Brain microvascular endothelial cell (primary cell): ENCODE measurements at regions not wholly inside any gene's neighbourhood (a gene's known extent, or its start where the extent isn't known, plus 50 kb on each side); places are given as distances from the start of the nearest gene placed in this dataset.

ENCODE experiments used
- DNase-seq: peaks from one replicate; pipeline ENCODE4 v3.0.0-alpha.2; 2020
- H3K27ac ChIP-seq: fragments of 250-450 bp; sonication (Bioruptor Pico); 2 replicates; pipeline ENCODE4 v1.5.1; 2020; ENCODE audit warnings: mild to moderate bottlenecking, moderate library complexity
- H3K27me3 ChIP-seq: fragments of 250-450 bp; sonication (Bioruptor Pico); replicated peaks from 2 replicates; pipeline ENCODE4 v1.5.1; 2020; ENCODE audit warnings: mild to moderate bottlenecking
- H3K36me3 ChIP-seq: fragments of 250-450 bp; sonication (Bioruptor Pico); replicated peaks from 2 replicates; pipeline ENCODE4 v1.5.1; 2020; ENCODE audit warnings: mild to moderate bottlenecking
- H3K4me3 ChIP-seq: 2 replicates; pipeline ENCODE4 v1.5.1; 2011; ENCODE audit warnings: low read depth, mild to moderate bottlenecking, control low read depth, low read length, moderate library complexity
- in situ Hi-C: cut with HindIII; loops from 2 replicates; pipeline ENCODE4 v1.10.0; 2017; ENCODE audit warnings: low sequenced_read_pairs, low pct_ligation_motif_present
- TF ChIP-seq, protein P1 (sequence below): IDR thresholded peaks from 2 replicates; pipeline ENCODE4 v1.5.1; 2011; ENCODE audit warnings: low read depth, mild to moderate bottlenecking, moderate library complexity, low read length, control low read depth, inconsistent platforms; ENCODE audit errors: missing control alignments

DNA sequence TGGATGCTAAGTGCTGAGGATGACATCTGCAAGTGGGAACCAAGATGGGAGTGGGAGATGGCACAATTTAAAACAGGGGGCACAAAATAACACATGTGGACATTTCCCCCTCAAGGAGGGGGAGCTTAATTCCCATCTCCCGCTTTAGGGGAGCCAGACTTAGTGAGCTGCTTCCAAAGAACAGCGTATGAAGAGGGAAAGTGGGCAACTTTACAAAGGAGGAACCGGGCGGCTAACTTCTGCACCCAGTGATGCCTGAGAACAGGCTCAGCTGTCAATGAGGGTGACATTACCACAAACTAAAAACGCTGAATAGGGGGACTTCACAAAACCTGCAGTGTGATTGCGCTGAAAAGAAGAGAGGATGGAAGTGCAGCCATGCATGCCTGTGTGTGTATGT lies 95.5 kb upstream of the NXT1 start:
- TF ChIP-seq, protein P1, sequence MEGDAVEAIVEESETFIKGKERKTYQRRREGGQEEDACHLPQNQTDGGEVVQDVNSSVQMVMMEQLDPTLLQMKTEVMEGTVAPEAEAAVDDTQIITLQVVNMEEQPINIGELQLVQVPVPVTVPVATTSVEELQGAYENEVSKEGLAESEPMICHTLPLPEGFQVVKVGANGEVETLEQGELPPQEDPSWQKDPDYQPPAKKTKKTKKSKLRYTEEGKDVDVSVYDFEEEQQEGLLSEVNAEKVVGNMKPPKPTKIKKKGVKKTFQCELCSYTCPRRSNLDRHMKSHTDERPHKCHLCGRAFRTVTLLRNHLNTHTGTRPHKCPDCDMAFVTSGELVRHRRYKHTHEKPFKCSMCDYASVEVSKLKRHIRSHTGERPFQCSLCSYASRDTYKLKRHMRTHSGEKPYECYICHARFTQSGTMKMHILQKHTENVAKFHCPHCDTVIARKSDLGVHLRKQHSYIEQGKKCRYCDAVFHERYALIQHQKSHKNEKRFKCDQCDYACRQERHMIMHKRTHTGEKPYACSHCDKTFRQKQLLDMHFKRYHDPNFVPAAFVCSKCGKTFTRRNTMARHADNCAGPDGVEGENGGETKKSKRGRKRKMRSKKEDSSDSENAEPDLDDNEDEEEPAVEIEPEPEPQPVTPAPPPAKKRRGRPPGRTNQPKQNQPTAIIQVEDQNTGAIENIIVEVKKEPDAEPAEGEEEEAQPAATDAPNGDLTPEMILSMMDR, result no peak
- in situ Hi-C loops, result no loop called here
- no peak overlapping the region for H3K4me3 ChIP-seq
- no peaks in the 10 kb centered on the region for H3K36me3 ChIP-seq
- H3K27me3 ChIP-seq, result no peaks in the 10 kb centered on the region
- no peak for DNase-seq
- H3K27ac ChIP-seq, result no peak overlapping the region

DNA sequence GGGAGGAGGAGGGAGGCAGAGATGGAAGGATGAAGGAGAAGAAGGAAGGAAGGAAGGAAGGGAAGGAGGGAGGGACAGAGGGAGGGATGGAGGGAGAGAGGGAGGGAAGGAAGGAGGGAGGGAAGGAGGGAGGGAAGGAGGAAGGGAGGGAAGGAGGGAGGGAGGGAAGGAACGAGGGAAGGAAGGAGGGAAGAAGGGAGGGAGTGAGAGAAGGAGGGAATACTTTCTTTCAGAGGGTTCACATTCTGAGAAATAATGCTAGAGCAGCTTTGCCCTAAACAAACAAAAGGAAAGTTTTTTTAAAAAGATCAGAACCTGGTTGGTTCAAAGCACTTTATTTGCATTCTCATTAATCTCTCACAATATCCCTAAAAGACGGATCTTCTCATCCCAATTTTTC lies 96.1 kb upstream of the NXT1 start:
- Histone ChIP-seq H3K4me3 (no peak overlapping the region), H3K36me3 (no peaks in the 10 kb centered on the region), H3K27me3 (no peaks in the 10 kb centered on the region), H3K27ac (no peak overlapping the region)
- in situ Hi-C loops, result no loop called here
- DNase-seq, result no peak
- TF ChIP-seq, protein P1, result no peak

DNA sequence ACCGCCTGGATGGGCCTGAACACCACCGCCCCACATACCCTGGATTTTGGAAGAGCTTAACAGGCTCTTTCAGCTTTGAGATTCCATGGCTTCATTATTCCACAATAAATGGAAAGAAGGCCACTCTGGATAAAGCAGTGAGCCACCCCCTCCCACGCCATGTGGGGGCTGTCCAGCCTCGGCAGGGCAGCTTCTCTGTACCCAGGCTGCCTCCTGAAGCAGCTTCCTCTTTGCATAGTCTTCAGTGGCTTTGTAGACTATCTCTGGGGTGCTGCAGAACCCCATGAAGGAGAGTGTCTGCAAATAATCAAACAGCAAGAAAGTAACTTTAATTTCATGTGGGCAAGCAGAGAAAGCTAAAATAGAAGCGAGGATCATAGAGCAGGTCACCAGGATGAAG lies 96.6 kb upstream of the NXT1 start:
- DNase-seq, result no peak
- H3K36me3 ChIP-seq, result no peaks in the 10 kb centered on the region
- no peak overlapping the region for H3K27ac ChIP-seq
- in situ Hi-C loops, result no loop called here
- TF ChIP-seq, protein P1, result no peak
- H3K4me3 ChIP-seq, result no peak overlapping the region
- no peaks in the 10 kb centered on the region for H3K27me3 ChIP-seq

DNA sequence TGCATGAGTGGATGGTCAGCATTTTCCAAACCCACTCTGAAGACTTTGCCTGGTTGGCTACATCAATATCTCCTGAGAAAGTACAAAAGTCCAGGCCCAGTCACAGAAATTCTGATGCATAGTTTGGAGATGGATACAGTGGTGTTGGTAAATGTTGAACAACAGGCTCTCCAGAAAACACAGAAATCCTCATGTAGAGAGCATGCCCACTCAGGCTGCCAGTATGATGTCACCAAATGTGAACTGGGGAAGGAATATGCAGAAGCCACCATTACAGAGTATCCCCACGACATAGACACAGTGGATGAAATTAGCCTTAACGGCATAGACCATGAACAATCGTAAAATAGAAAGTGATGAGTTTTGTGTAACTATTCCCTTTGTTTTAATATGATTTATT lies 97.1 kb upstream of the NXT1 start:
- TF ChIP-seq, protein P1, result no peak
- DNase-seq, result no peak
- Histone ChIP-seq H3K27ac (no peak overlapping the region), H3K4me3 (no peak overlapping the region), H3K27me3 (no peaks in the 10 kb centered on the region), H3K36me3 (no peaks in the 10 kb centered on the region)
- in situ Hi-C loops, result no loop called here

DNA sequence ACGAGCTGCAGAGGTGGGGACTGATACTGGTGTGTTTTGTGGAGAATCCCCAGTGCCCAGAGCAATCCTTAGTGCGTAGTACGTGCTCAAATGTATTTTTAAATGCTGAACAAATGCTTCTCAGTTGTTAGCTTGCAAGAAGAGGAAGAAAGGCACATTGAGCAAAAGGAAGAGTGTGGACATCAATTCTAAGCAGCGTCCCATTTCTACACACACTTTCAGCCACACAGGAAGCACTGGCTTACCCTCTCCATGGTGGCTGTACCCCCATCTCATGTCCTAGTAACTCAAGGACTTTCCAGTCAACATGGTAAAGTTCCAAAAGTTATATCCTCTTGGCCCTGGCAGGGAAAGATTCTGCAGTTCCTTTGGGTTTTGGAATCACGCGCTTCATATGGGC lies 98.8 kb upstream of the NXT1 start:
- Histone ChIP-seq H3K27me3 (no peaks in the 10 kb centered on the region), H3K4me3 (no peak overlapping the region), H3K36me3 (no peaks in the 10 kb centered on the region), H3K27ac (no peak overlapping the region)
- TF ChIP-seq, protein P1, result no peak
- DNase-seq, result no peak
- in situ Hi-C loops, result no loop called here

DNA sequence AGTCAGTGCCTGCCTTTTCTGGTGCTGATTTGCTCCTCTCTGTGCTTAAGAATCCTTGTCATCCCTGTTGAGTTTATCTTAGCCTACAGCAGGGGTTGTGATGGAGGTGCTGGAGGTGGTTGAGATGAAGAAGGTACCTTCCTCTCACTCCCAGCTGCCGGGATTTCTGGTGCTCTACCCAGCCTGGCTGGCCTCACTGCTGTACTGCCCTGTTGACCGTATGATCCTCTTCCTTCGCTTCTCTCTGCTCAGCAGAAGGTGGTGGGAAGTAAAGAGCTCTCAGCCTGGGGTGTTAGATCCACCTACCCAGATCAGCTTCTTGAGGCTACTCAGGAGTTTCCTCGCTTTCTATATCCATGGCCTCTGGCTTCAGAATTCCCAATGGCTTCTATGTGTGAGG lies 101.0 kb upstream of the NXT1 start:
- TF ChIP-seq, protein P1, result no peak
- H3K27me3 ChIP-seq, result no peaks in the 10 kb centered on the region
- in situ Hi-C loops, result no loop called here
- H3K36me3 ChIP-seq, result no peaks in the 10 kb centered on the region
- no peak overlapping the region for H3K4me3 ChIP-seq
- no peak for DNase-seq
- H3K27ac ChIP-seq, result no peak overlapping the region
